ENCODE measurements at regions not wholly inside any gene's neighbourhood (a gene's known extent, or its start where the extent isn't known, plus 50 kb on each side); places are given as distances from the start of the nearest gene placed in this dataset.
"Not testable (repeated sequence)": the region's sequence is repeated elsewhere in the genome, so short reads cannot be mapped to it uniquely, and the experiment has no call there.

DNA sequence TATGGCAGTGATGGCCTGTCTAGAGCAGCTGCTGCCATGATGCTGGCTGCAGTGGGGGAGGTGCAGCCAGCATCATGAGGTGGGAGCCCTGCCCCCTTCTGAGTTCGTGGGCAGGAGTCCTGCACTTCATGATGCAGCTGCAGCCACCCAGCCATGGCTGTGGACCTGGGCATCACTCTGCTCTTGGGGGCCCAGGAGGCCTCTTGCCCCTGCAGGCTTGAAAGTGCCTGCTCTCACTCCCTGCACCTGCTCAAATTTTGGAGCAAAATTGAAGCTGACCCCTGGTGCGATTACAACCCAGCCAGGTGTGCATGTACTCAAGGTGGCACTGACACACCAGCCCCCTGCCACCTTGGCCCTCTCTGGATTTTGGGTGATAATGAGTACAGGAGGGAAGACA lies 712.9 kb downstream of the NUP35 start:
- no peak for DNase-seq

DNA sequence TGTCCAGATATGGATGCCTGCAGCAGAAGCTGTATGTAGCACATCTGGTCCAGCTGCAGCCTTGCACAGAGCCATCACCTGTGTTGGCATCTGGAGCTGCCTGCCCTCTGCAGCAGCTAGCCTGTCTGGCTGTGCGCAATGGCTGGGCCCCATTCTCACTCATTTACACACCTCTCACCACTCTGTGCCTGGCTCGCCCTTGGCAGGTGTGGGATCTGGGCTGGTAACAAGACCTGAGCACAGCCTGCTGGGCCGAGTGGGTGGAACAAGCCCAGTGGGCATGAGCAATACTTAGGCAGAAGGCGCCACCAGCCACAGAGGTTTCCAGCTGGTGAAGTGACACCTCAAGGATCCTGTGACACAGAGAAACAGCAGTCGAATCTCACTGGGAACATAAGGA lies 714.1 kb downstream of the NUP35 start:
- DNase-seq = no peak

DNA sequence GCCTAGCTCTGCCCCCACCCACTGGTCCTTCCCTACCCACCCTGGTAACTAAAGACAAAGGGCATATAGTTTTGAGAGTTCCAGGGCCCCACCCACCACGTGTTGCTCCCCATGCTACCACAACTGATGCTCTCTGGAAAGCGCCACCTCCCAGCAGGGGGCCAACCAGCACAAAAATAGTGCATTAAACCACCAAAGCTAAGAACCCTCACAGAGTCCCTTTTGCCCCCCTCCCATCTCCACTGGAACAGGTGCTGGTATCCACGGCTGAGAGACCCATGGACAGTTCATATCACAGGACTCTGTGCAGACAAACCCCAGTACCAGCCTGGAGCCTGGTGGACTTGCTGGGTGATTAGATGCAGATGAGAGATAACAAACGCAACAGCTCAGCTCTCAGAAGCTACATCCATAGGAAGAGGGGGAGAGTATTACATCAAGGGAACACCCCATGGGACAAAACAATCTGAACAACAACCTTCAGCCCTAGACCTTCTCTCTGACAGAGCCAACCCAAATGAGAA lies 715.9 kb downstream of the NUP35 start:
- no peak for DNase-seq

DNA sequence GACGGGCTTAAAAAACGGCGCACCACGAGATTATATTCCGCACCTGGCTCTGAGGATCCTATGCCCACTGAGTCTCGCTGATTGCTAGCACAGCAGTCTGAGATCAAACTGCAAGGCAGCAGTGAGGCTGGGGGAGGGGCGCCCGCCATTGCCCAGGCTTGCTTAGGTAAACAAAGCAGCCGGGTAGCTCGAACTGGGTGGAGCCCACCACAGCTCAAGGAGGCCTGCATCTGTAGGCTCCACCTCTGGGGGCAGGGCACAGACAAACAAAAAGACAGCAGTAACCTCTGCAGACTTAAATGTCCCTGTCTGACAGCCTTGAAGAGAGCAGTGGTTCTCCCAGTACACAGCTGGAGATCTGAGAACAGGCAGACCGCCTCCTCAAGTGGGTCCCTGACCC lies 725.6 kb downstream of the NUP35 start:
- not testable (repeated sequence) for DNase-seq

DNA sequence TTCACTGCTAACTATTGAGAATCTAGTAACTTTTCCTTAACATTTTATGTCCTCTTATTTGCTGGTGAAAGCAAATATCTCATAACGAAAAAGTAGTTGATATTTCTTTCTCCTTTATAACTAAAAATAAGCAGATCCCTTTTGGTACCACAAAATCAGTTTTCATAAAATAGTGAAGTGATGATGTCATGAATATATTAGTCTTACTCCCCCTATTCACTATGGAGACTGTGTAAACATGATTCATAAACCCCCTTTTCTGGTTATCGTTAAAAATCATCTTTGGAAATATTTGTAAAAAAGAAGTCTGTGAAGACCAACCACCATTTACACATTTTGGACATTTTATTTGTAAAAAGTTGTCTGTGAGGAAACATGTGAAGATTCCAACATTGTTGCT lies 734.9 kb downstream of the NUP35 start:
- DNase-seq = no peak

DNA sequence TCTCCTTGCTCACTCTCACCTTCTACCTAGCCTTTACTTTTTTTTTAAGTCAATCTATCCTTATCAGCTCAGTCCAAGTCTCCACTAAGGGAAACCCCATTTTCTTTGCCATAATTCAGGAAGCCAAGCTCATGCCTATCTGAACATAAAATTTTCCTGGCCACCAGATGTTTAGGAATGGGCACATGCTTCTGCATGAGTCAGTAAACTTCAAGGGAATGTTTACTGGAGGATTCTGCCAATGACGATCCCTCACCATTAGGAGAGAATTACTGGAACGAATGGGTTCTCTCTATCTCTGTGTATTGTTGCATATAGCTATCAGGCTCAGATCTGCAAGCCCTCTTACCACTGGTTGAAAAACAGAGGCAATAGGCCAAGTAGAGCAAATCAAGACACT lies 731.7 kb upstream of the ZNF804A start:
- DNase-seq = no peak

DNA sequence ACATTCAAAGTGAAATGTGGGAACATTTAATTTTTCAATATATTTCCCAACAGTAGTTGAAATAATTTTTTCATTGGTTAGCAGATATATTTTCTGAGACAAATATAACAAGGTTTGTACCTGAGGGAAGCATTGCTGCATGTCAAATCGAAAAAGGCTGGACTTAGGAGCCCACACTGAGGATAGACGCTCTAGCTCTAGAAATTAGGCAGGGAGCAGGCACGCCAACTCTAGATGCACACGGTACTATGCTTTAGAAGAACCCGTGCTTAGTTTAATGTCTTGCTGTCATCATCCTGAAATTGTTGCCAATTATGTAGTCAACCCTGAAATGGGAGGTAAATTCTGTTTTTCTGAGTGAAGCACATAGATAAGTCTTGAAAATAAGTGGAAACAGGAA lies 731.1 kb upstream of the ZNF804A start:
- DNase-seq = no peak

DNA sequence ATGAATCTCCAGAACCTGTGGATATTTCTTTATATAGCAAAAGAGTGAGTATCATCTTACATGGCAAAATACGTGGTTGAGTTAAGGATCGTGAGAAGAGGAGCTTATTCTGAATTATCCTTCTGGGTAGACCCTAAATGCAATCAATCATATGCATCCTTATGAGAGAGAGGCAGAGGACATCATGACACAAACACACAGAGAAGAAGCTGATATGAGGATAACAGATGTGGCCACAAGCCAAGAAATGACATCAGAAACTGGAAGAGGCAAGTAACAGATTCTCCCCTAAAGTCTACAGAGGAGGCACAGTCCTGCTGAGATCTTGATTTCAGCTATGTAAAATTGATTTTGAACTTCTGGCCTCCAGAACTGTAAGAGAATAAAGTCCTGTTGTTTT lies 730.2 kb upstream of the ZNF804A start:
- DNase-seq = no peak

DNA sequence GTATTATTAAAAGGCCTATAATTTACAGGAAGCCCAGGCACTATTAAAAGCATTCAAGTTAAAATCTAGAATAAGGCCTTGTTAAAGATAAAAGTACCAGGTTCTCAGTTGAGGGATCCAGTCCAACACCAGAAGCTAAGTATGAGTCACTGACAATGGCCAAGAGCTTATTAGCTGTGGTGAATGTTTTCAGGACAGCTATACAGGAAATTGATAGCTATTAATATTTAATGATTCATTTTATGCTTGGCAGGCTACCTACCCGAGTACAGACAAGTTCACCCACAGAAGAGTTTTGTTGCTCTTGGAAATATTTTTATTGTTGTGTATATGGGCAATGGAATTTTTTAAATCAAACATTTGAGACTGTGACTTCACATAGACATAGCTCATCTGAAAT lies 729.6 kb upstream of the ZNF804A start:
- DNase-seq = no peak

DNA sequence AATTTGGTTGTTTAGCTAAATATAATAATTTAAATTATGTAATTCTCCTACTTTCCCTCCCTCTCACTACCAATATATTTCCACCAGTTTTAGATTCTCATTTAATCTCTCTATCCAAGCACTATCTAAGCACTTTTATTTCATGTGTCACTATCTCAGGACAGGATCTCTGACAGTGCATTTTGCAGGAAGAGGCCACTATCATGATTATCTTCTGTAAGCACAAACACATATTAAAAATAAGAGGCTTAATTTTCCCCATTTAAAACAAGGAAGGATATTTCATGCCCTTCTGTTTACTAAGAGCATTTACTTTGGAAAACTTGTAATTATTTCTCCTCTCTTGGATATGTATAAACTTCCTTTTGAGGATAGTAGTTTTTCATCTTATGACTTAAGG lies 726.2 kb upstream of the ZNF804A start:
- no peak for DNase-seq

DNA sequence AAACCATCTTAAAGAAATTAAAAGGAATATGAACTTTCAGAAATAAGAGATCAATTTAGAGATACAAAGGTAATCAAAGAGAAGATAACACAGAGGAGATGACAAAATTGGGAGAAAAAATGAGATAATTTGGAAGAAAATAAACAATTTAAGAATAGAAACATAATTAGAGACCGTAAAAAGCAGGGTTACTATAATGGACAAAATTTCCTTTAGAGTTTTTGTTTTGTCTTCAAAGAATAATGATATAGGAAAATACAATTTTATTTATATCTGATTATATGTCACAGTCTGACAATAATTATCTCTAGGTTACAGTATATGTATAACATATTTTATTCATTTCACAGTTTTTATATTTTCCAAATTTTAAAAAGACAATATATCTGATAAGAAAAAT lies 716.4 kb upstream of the ZNF804A start:
- DNase-seq = no peak

DNA sequence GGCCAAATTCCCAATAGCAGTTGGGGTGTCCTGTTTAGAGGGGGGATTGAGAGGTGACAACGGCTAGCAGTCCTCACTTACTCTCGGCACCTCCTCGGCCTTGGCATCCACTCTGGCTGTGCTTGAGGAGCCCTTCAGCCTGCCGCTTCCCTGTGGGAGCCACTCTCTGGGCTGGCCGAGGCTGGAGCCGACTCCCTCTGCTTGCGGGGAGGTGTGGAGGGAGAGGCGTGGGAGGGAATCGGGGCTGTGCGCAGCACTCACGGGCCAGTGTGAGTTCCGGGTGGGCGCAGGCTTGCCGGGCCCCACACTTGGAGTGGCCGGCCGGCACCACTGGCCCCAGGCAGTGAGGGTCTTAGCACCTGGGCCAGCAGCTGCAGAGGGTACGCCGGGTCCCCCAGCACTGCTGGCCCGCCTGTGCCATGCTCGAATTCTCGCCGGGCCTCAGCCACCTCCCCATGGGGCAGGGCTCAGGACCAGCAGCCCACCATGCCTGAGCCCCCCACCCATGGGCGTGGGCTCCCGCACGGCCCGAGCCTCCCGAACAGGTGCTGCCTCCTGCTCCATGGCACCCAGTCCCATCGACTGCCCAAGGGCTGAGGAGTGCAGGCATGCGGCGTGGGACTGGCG lies 705.9 kb upstream of the ZNF804A start:
- DNase-seq = no peak

DNA sequence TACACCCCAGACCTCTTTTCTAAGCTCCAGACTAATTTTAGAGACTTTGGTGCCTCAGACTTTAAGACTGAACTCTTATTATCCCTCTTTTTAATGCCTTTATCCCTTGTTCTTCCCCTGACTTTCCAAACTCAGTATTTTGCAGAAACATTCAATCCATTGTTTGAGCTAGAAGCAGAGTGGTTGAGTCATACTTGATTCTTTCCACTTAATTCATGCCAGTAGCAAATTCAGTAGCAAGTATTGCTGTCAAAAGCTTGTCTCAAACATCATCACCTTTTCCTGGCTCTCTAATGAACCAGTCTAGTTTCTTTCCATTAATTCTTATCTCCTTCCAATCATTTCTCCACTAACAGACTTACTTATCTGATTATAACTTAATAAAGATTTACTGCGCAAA lies 699.7 kb upstream of the ZNF804A start:
- DNase-seq = no peak

DNA sequence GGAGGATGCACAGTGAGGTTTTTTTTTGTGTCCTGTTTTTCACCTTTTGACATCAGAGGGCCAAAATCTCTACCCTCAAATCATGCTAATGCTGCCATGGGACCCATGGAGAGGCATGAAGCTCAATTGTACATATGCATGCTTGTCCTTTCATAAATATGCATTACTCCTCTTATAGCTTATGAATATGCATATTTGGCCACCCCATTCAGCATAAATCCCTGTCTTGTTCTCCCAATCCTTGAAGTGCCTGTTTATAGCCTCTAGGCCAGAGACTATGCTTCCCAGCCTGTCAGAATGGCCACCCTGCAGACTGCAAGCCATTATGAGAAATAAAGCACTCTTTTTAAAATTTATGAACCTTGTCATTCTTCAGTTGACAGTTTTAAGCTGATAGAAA lies 696.4 kb upstream of the ZNF804A start:
- DNase-seq = no peak

DNA sequence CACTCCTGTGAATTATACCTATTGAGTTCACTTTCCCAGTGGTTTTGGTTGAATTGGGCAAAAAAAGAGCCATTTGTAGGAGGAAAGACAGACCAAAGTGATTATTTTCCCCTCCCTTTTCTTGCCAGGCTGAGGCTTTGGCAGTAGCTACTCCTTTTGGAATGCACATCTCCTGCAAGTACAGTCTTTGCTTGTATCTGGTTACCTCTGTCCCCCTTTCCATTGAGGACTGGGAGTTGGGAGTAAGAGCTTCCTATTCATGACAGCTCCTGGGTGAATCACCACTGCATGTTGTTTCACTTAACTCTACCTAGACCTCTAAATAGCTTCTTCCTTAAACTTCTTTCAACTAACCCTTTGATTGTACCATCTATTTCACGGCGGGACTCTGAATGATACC lies 695.3 kb upstream of the ZNF804A start:
- DNase-seq = no peak

DNA sequence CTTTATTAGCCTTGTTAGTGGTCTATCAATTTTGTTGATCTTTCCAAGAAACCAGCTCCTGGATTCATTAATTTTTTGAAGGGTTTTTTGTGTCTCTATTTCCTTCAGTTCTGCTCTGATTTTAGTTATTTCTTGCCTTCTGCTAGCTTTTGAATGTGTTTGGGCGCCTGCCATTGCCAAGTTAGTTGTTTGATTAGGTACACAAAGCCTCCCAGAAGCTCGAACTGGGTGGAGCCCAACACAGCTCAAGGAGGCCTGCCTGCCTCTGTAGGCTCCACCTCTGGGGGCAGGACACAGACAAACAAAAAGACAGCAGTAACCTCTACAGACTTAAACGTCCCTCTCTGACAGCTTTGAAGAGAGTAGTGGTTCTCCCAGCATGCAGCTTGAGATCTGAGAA lies 682.3 kb upstream of the ZNF804A start:
- not testable (repeated sequence) for DNase-seq

DNA sequence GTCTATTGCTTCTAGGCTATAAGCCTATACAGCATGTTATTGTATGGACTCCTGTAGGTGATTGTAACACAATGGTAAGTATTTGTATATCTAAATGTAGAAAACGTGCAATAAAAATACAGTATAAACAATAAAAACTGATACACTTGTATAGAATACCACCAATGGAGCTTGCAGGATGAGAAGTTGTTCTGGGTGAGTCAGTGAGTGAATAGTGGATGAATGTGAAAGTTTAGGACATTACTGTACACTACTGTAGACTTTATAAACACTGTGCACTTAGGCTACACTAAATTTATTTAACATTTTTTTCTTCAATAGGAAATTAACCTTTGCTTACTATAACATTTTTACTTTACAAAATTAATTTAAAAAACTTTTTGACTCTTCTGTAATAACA lies 679.2 kb upstream of the ZNF804A start:
- no peak for DNase-seq

DNA sequence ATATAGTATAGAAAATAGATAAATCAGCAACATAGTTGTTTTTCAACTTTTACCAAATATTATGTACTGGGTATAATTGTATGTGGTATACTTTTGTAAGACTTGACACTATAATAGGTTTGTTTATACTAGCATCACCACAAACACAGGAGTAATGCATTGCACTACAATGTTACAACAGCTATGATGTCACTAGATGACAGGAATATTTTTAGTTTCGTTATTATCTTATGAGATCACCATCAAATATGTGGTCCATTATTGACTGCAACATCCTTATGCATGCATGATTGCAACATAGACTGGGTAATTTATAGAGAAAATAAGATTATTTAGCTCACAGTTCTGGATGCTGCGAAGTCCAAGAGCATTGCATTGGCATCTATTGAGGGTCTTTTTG lies 678.4 kb upstream of the ZNF804A start:
- no peak for DNase-seq

DNA sequence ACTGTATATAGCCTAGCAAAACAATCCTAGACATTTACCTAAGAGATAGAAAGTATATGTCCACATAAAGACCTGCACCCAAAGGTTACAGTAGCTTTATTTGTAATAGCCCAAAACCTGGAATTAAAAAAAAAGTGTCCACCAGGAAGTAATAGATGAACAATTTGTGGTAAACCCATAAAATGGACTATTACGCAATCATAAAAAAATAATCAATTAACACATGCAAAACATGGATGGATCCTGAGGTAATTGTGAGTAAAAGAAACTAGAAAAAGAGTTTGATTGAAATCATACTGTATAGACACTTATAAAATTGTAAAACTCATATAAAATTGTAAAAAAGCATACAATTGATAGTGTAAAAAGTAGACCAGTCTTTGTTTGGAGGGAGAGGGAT lies 673.0 kb upstream of the ZNF804A start:
- DNase-seq = no peak

DNA sequence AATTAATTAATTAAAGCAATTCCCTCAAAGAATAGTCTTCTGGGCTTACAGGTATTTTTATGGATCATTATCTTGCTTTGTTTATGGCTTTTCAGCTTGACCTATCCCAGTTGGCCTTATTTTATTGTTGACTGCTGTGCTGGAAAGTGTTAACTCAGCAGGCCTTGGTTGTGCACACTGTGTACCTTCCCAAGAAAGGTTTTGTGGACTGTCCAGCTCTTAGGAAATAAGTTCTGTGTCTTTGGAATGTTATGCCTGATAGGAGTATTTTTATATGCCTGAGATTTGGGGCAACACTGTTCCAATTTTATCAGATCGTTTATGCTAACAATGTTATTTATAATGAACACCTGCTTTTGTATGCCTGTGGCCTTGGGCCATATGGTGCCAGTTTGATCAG lies 671.9 kb upstream of the ZNF804A start:
- DNase-seq = no peak

DNA sequence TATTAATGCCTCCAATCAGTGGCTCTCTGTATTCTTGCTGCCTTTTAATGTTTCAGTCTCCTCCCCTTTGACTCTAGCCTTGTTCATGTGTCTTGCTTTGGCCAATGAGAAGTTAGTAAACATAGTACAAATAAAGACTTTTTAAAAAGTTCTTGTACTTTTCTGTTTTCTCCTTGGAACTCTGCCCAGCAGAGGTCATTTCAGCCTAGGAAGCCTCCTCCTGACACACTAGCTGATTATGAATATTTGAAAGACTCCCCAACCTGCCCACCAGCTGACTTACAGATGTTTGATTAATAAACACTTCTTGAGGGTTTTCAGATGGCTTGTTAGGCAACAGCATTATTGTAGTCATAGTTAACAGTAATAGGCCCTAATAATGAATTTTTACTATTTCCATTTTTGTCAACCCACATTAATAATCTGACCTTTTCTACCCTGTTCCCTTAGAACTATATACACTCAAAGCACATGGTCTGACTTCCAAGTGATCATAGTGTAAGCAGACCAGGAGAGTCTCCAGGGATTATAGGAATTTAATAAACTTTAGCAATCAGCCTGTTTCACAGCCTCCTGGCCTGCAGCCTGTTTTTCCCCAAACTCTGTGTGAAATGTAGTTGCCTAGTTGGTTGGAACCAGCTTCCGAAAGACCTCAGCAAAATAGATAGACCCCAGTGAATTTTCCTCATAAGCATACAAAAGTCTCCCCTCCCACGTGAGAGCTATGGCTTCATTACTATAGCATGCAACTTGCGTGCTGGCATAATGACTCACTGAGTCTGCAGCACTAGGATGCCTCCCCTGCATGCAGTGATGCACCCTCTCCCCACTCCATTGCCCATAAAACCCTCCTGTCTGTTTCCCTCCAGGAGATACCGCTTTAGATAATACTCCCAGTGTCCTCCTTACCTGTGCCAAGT lies 670.7 kb upstream of the ZNF804A start:
- DNase-seq = no peak

DNA sequence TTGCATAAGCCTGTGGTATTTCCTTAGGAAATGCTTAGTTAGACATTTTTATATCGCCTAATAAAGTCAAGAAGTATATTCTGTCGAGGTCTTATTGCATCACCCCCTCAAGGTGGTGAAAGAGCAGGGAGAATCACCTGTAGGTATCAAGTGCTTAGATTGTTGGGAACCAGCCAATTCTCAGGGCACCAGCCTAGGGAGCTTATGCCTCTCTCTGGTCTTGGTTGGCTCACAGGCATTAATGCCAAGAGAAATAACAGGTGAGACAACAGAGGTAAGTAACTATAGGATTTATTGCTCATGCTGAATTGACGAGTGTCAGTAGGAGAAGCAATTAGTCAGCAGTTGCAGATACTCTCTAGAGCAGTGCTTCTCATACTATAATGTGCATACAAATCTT lies 663.3 kb upstream of the ZNF804A start:
- no peak for DNase-seq

DNA sequence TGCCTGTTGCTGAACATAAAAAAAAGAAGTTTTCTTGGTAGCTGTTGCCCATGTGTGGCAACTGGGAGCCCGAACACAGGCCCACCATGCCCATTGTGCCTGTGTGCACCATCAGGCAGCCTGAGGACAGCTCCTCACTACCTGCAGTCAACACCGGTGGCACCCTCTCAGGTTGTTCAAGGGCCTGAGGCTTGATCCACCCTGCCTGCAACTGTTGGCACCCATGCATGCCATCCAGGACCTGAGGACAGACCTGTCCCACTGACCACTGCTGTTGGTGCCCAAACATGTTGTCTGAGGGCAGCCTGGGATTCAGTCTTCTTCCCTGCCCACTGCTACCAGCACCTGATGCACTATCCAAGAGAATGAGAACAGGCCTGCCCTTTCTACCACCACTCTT lies 661.1 kb upstream of the ZNF804A start:
- no peak for DNase-seq

DNA sequence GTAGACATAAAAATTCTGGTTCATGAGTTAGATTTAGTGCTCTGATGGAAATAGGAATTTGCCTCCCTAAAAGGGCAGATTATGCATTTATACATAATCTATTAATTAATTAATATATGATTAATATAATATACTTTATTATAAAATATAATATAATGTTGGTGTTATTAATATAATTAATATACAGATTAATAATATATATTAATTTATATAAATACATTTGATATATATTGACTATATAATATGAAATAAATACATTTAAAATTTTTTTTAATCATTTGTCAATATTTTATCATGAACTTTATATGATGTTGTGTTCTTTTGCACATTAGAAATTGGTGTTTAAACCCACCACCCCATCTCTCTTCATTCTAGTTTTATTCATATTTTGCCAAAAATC lies 652.1 kb upstream of the ZNF804A start:
- no peak for DNase-seq

DNA sequence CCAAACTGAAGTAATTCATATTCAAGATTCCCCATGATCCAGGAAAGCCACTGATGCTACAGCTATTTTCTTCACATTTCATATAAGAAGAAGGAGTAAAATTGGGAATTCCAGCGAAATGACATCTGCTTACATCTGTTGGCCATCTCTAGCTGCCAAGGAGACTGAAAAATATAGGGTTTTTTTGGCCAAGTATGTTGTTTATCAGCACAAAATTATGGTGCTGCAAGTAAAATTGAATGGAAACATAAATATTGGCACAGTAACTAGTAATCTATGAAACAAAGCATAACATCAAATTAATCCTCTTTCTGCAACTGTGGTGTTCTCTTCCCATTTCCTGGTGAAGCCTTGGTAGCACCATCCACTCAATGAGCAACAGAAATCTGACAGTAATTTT lies 649.5 kb upstream of the ZNF804A start:
- no peak for DNase-seq
